ENCODE measurements at regions not wholly inside any gene's neighbourhood (a gene's known extent, or its start where the extent isn't known, plus 50 kb on each side); places are given as distances from the start of the nearest gene placed in this dataset.

- BruUV-seq (replicated peaks) = no TSS peak
- H3K27ac ChIP-seq (ENCODE audit: low read depth, low read length) = no peak overlapping the region
- no peak overlapping the region for H3K4me3 ChIP-seq (replicated peaks in 1 of 2; ENCODE audit: low read depth in 1 of 2, low read length in 2 of 2)
- POLR2A ChIA-PET = no interaction called here
- H3K4me1 ChIP-seq (ENCODE audit: control insufficient read depth in 1 of 2, insufficient read depth in 2 of 2, low read length in 2 of 2) = no peaks in the 10 kb centered on the region
- H3K27me3 ChIP-seq (ENCODE audit: insufficient read depth, low read length) = no peaks in the 10 kb centered on the region
- H4K20me1 ChIP-seq (ENCODE audit: insufficient read depth) = no peaks in the 10 kb centered on the region
- RAD21 ChIA-PET (ENCODE audit: low non-redundant PET in 1 of 2, low total read pairs in 2 of 2, uncharacterized antibody in 2 of 2, unreplicated experiment in 2 of 2) = no interaction called here
- H2AFZ ChIP-seq (ENCODE audit: low read depth, low read length, poor library complexity, severe bottlenecking) = no peak overlapping the region
- no peaks in the 10 kb centered on the region for H3K36me3 ChIP-seq (ENCODE audit: control insufficient read depth in 1 of 2, insufficient read depth in 2 of 2, low read length in 2 of 2)
- no peaks in the 10 kb centered on the region for H3K79me2 ChIP-seq (ENCODE audit: insufficient read depth, low read length)
- H3K9ac ChIP-seq (ENCODE audit: low read length) = no peak overlapping the region
- H3K9me3 ChIP-seq (ENCODE audit: control insufficient read depth in 1 of 2, insufficient read depth in 1 of 2, low read depth in 1 of 2, low read length in 2 of 2) = no peaks in the 10 kb centered on the region; a peak in 1 of 4 replicates
- CTCF ChIA-PET = no interaction called here
- ATAC-seq = no peak
- H3K4me2 ChIP-seq (ENCODE audit: low read length) = no peak overlapping the region
- intact Hi-C loops (cut with micrococcal nuclease) = no loop called here
- H3K9me2 ChIP-seq (ENCODE audit: insufficient read depth) = no peaks in the 10 kb centered on the region
- TF ChIP-seq SP1 (IDR thresholded peaks at IDR 0.05; ENCODE audit: low read depth) (no peak), SRF (IDR thresholded peaks at IDR 0.05; ENCODE audit: low read depth) (no peak), SIN3A (IDR thresholded peaks at IDR 0.05; ENCODE audit: low read depth) (no peak), ATF3 (IDR thresholded peaks at IDR 0.05) (no peak), EZH2phosphoT487 (IDR thresholded peaks at IDR 0.05; ENCODE audit: borderline replicate concordance) (no peak), TCF7L2 (IDR thresholded peaks at IDR 0.05; ENCODE audit: borderline replicate concordance, extremely low read depth, insufficient read depth, insufficient read length) (no peak), CTCF (IDR thresholded peaks at IDR 0.05 in 2 of 3, conservative IDR thresholded peaks at IDR 0.05 in 1 of 3; ENCODE audit: borderline replicate concordance in 1 of 3, insufficient read depth in 1 of 3, low read depth in 2 of 3, low read length in 2 of 3) (no peak), CBX3 (IDR thresholded peaks at IDR 0.05; ENCODE audit: low read depth) (no peak), REST (IDR thresholded peaks at IDR 0.05; ENCODE audit: low read depth) (no peak), ELF1 (IDR thresholded peaks at IDR 0.05; ENCODE audit: borderline replicate concordance, low read depth) (no peak), CEBPB (IDR thresholded peaks at IDR 0.05; ENCODE audit: low read depth) (no peak), ZNF274 (IDR thresholded peaks at IDR 0.05; ENCODE audit: low read depth, low read length) (no peak), POLR2AphosphoS5 (IDR thresholded peaks at IDR 0.05; ENCODE audit: low read depth, low read length) (no peak), ZFX (IDR thresholded peaks at IDR 0.05) (no peak), MAX (IDR thresholded peaks at IDR 0.05) (no peak), RAD21 (IDR thresholded peaks at IDR 0.05; ENCODE audit: low read depth) (no peak)
- DNase-seq (ENCODE audit: low read depth, low spot score) = no peak
Observed at GRCh38 chr13:84032116-84032515, 149.8 kb upstream of the SLITRK1 start.

All from HCT116 (cell line).